GM12878 (cell line): ENCODE measurements at regions not wholly inside any gene's neighbourhood (a gene's known extent, or its start where the extent isn't known, plus 50 kb on each side); places are given as distances from the start of the nearest gene placed in this dataset.

Source experiments
- E2F8 ChIP-seq: fragments of 450-650 bp; IDR thresholded peaks from 2 replicates; pipeline ENCODE4 v1.6.1; 2018; ENCODE audit warnings: mild to moderate bottlenecking, low read depth, moderate library complexity; ENCODE audit not compliant: partially characterized antibody
- E4F1 ChIP-seq: fragments of 450-650 bp; IDR thresholded peaks from 2 replicates; pipeline ENCODE4 v1.6.1; 2018; ENCODE audit warnings: borderline replicate concordance, mild to moderate bottlenecking; ENCODE audit not compliant: partially characterized antibody
- GABPA ChIP-seq: IDR thresholded peaks from 2 replicates; pipeline ENCODE4 v1.6.1; 2014; ENCODE audit warnings: antibody characterized with exemption, low read depth, mild to moderate bottlenecking, inconsistent platforms
- HDAC2 ChIP-seq: fragments of 200-600 bp; sonication (generic); IDR thresholded peaks from 2 replicates; pipeline ENCODE4 v1.6.1; 2017
- IKZF2 ChIP-seq, 2 experiments: fragments of 450-650 bp; IDR thresholded peaks; 2 replicates each; pipeline ENCODE4 v1.6.1; 2017; ENCODE audit warnings: mild to moderate bottlenecking in 2 of 2, moderate library complexity in 2 of 2
- LARP7 ChIP-seq: fragments of 450-650 bp; IDR thresholded peaks from 2 replicates; pipeline ENCODE4 v1.6.1; 2017; ENCODE audit warnings: mild to moderate bottlenecking
- NFXL1 ChIP-seq: fragments of 450-650 bp; IDR thresholded peaks from 2 replicates; pipeline ENCODE4 v1.6.1; 2017; ENCODE audit warnings: antibody characterized with exemption, mild to moderate bottlenecking, borderline replicate concordance
- NR2F1 ChIP-seq: fragments of 450-650 bp; conservative IDR thresholded peaks from 2 replicates; pipeline ENCODE4 v1.6.1; 2017; ENCODE audit warnings: mild to moderate bottlenecking
- WRNIP1 ChIP-seq: IDR thresholded peaks from 2 replicates; pipeline ENCODE4 v1.6.1; 2011; ENCODE audit warnings: low read depth, low read length, improper control_type of control experiment, borderline replicate concordance
- ZZZ3 ChIP-seq: IDR thresholded peaks from 2 replicates; pipeline ENCODE4 v1.6.1; 2011; ENCODE audit warnings: low read depth; ENCODE audit not compliant: control insufficient read depth, insufficient read length

- TF ChIP-seq E2F8 (no peak), ZZZ3 (no peak), LARP7 (no peak), NR2F1 (no peak), NFXL1 (no peak), HDAC2 (no peak), WRNIP1 (no peak), IKZF2 (IDR thresholded peaks at IDR 0.05) (0 out of 4 replicates have a peak, but pooled peaks have one; percentile 14 to 31), GABPA (no peak), E4F1 (no peak)
Observed at GRCh38 chr4:134078230-134078914, 123.2 kb downstream of the PABPC4L start (continued).
